OCI-LY7 (cell line): ENCODE measurements at regions not wholly inside any gene's neighbourhood (a gene's known extent, or its start where the extent isn't known, plus 50 kb on each side); places are given as distances from the start of the nearest gene placed in this dataset.

ENCODE experiments used
- BruUV-seq: library from RNA; stranded (reverse); fragments of 400-500 nt; replicated peaks from 2 replicates; lab custom pipeline; 2021; lab: Mats Ljungman, UMichigan
- CTCF ChIA-PET: fragments of 300-600 bp; sonication (Branson Sonifier 250); formaldehyde crosslinking; loops from one replicate; lab custom pipeline; 2022; ENCODE audit warnings: antibody characterized with exemption; ENCODE audit not compliant: unreplicated experiment; lab: Charles Lee
- POLR2A ChIA-PET: fragments of 300-600 bp; sonication (Branson Sonifier 250); formaldehyde crosslinking; loops from one replicate; lab custom pipeline; 2022; ENCODE audit warnings: antibody characterized with exemption; lab: Charles Lee
- DNase-seq: peaks from one replicate; pipeline ENCODE4 v3.0.0-alpha.2; 2015; ENCODE audit warnings: low spot score
- H2AFZ ChIP-seq: fragments of 200-600 bp; sonication (generic), shearing (Covaris generic); 2 replicates; pipeline ENCODE4 v1.6.1; 2014; ENCODE audit warnings: mild to moderate bottlenecking, antibody characterized with exemption, low read length, moderate library complexity
- H3K27ac ChIP-seq: fragments of 200-600 bp; sonication (generic); 2 replicates; pipeline ENCODE4 v1.5.1; 2014; ENCODE audit warnings: mixed run types, low read depth, mild to moderate bottlenecking, moderate library complexity, low read length, inconsistent platforms; ENCODE audit not compliant: poor library complexity, severe bottlenecking
- H3K36me3 ChIP-seq: fragments of 200-600 bp; sonication (generic); 2 replicates; pipeline ENCODE4 v1.6.1; 2014; ENCODE audit warnings: mild to moderate bottlenecking, antibody characterized with exemption, low read length, moderate library complexity, mixed read lengths; ENCODE audit not compliant: insufficient read depth
- H3K4me1 ChIP-seq: fragments of 200-600 bp; sonication (generic); 2 replicates; pipeline ENCODE4 v1.5.1; 2014; ENCODE audit warnings: mild to moderate bottlenecking, low read length; ENCODE audit not compliant: insufficient read depth, poor library complexity, severe bottlenecking
- H3K4me2 ChIP-seq: fragments of 200-600 bp; sonication (generic); 2 replicates; pipeline ENCODE4 v1.6.1; 2014; ENCODE audit warnings: mild to moderate bottlenecking, low read length
- H3K4me3 ChIP-seq: fragments of 200-600 bp; sonication (generic); 2 replicates; pipeline ENCODE4 v1.5.1; 2014; ENCODE audit warnings: mild to moderate bottlenecking, low read depth, low read length; ENCODE audit not compliant: poor library complexity, severe bottlenecking
- H3K79me2 ChIP-seq: fragments of 200-600 bp; sonication (generic); 2 replicates; pipeline ENCODE4 v1.6.1; 2016; ENCODE audit warnings: low read depth, mild to moderate bottlenecking, low read length, moderate library complexity, mixed read lengths; ENCODE audit not compliant: insufficient read depth
- H3K9me2 ChIP-seq: fragments of 200-600 bp; sonication (generic); 2 replicates; pipeline ENCODE4 v1.6.1; 2016; ENCODE audit warnings: mild to moderate bottlenecking, low read length, mixed read lengths; ENCODE audit not compliant: insufficient read depth
- H3K9me3 ChIP-seq: fragments of 200-600 bp; sonication (generic); 2 replicates; pipeline ENCODE4 v1.6.1; 2014; ENCODE audit warnings: mild to moderate bottlenecking, mixed run types, low read length, mixed read lengths
- H4K20me1 ChIP-seq: fragments of 200-600 bp; sonication (generic); 2 replicates; pipeline ENCODE4 v1.6.1; 2014; ENCODE audit warnings: mild to moderate bottlenecking, antibody characterized with exemption, low read length, moderate library complexity, mixed read lengths; ENCODE audit not compliant: insufficient read depth
- CTCF ChIP-seq: fragments of 200-600 bp; sonication (generic); conservative IDR thresholded peaks from 2 replicates; pipeline ENCODE4 v1.5.1; 2014; ENCODE audit warnings: mild to moderate bottlenecking, antibody characterized with exemption, low read length, moderate library complexity, mixed read lengths
- EZH2phosphoT487 ChIP-seq: fragments of 200-600 bp; sonication (generic); IDR thresholded peaks from 2 replicates; pipeline ENCODE4 v1.6.1; 2018; ENCODE audit warnings: low read depth, borderline replicate concordance, mild to moderate bottlenecking, mixed run types, antibody characterized with exemption, low read length, moderate library complexity, mixed read lengths
- intact Hi-C: fragments of 100-400 bp; cut with micrococcal nuclease; formaldehyde crosslinking; loops from one replicate; pipeline ENCODE4 v1.10.0; 2022; ENCODE audit not compliant: unreplicated experiment

GRCh38 chr13:80256352-80256932, 84.5 kb downstream of the SPRY2 start:
- Histone ChIP-seq H3K9me3 (no peaks in the 10 kb centered on the region), H4K20me1 (no peaks in the 10 kb centered on the region), H3K4me1 (no peaks in the 10 kb centered on the region), H3K4me2 (no peak overlapping the region), H2AFZ (no peak overlapping the region), H3K36me3 (no peaks in the 10 kb centered on the region), H3K79me2 (no peaks in the 10 kb centered on the region), H3K27ac (no peak overlapping the region), H3K4me3 (no peak overlapping the region), H3K9me2 (no peaks in the 10 kb centered on the region)
- TF ChIP-seq EZH2phosphoT487, result no peak
- POLR2A ChIA-PET, result no interaction called here
- no peak for DNase-seq
- CTCF ChIA-PET, result no interaction called here
- intact Hi-C loops, result no loop called here
- no TSS peak for BruUV-seq

- Histone ChIP-seq H3K4me1 (no peaks in the 10 kb centered on the region), H3K9me2 (no peaks in the 10 kb centered on the region), H3K4me3 (no peak overlapping the region), H3K36me3 (no peaks in the 10 kb centered on the region), H4K20me1 (no peaks in the 10 kb centered on the region), H3K27ac (no peak overlapping the region), H2AFZ (no peak overlapping the region), H3K4me2 (no peak overlapping the region), H3K79me2 (no peaks in the 10 kb centered on the region), H3K9me3 (no peaks in the 10 kb centered on the region)
- intact Hi-C loops, result no loop called here
- CTCF ChIA-PET, result no interaction called here
- TF ChIP-seq EZH2phosphoT487 (no peak), CTCF (no peak)
- no peak for DNase-seq
- POLR2A ChIA-PET, result no interaction called here
- no TSS peak for BruUV-seq
Observed at GRCh38 chr13:80255946-80256345, 85.0 kb downstream of the SPRY2 start.

GRCh38 chr13:80251403-80251802, 89.5 kb downstream of the SPRY2 start:
- TF ChIP-seq CTCF (no peak), EZH2phosphoT487 (no peak)
- no TSS peak for BruUV-seq
- H3K9me2 ChIP-seq, result no peaks in the 10 kb centered on the region
- H3K4me2 ChIP-seq, result no peak overlapping the region
- no peak overlapping the region for H2AFZ ChIP-seq
- no peaks in the 10 kb centered on the region for H3K36me3 ChIP-seq
- no peaks in the 10 kb centered on the region for H3K9me3 ChIP-seq
- POLR2A ChIA-PET, result interaction anchor here (0.7 kb wide), 1 partner anchor 402 kb away, joined by 4 read pairs; no protein-coding TSS in a partner anchor
- CTCF ChIA-PET, result no interaction called here
- H3K4me1 ChIP-seq, result no peaks in the 10 kb centered on the region
- no peak for DNase-seq
- no peak overlapping the region for H3K4me3 ChIP-seq
- H3K27ac ChIP-seq, result no peak overlapping the region
- no peaks in the 10 kb centered on the region for H4K20me1 ChIP-seq
- H3K79me2 ChIP-seq, result no peaks in the 10 kb centered on the region
- intact Hi-C loops, result no loop called here
